PC-9 (cell line): ENCODE measurements at regions not wholly inside any gene's neighbourhood (a gene's known extent, or its start where the extent isn't known, plus 50 kb on each side); places are given as distances from the start of the nearest gene placed in this dataset.

ENCODE experiments used
- BruUV-seq: library from RNA; stranded (reverse); fragments of 400-500 nt; replicated peaks from 2 replicates; lab custom pipeline; 2021; lab: Mats Ljungman, UMichigan
- CTCF ChIA-PET: fragments of 300-600 bp; sonication (Branson Sonifier 250); formaldehyde crosslinking; loops from one replicate; lab custom pipeline; 2022; ENCODE audit warnings: antibody characterized with exemption; lab: Charles Lee
- POLR2A ChIA-PET: fragments of 300-600 bp; sonication (Branson Sonifier 250); formaldehyde crosslinking; loops from one replicate; lab custom pipeline; 2022; ENCODE audit warnings: antibody characterized with exemption; ENCODE audit not compliant: unreplicated experiment; lab: Charles Lee
- DNase-seq, 2 experiments: peaks; one replicate each; pipeline versions ENCODE4 v3.0.0 to v3.0.0-alpha.2; 2015 to 2022; ENCODE audit warnings: mixed read lengths in 1 of 2
- H2AFZ ChIP-seq: fragments of 200-600 bp; sonication (generic); 2 replicates; pipeline ENCODE4 v1.8.1; 2017; ENCODE audit warnings: antibody characterized with exemption
- H3F3A ChIP-seq: fragments of 200-600 bp; sonication (generic); 2 replicates; pipeline ENCODE4 v1.8.1; 2017; ENCODE audit warnings: antibody characterized with exemption, mild to moderate bottlenecking, low read depth; ENCODE audit not compliant: insufficient read depth
- H3K27ac ChIP-seq: fragments of 200-600 bp; sonication (generic); 2 replicates; pipeline ENCODE4 v1.6.1; 2016; ENCODE audit warnings: mixed run types
- H3K27me3 ChIP-seq: fragments of 200-600 bp; sonication (generic); 2 replicates; pipeline ENCODE4 v1.6.1; 2016; ENCODE audit warnings: low read depth, mixed run types; ENCODE audit not compliant: insufficient read depth
- H3K36me3 ChIP-seq: fragments of 200-600 bp; sonication (generic); 2 replicates; pipeline ENCODE4 v1.6.1; 2016; ENCODE audit warnings: low read depth, mixed run types
- H3K4me1 ChIP-seq: fragments of 200-600 bp; sonication (generic); replicated peaks from 2 replicates; pipeline ENCODE4 v1.6.1; 2016; ENCODE audit warnings: mixed run types; ENCODE audit not compliant: insufficient read depth
- H3K4me2 ChIP-seq: fragments of 200-600 bp; sonication (generic); 2 replicates; pipeline ENCODE4 v1.6.1; 2017; ENCODE audit warnings: mixed run types
- H3K4me3 ChIP-seq: fragments of 200-600 bp; sonication (generic); 2 replicates; pipeline ENCODE4 v1.6.1; 2016; ENCODE audit warnings: mixed run types
- H3K79me2 ChIP-seq: fragments of 200-600 bp; sonication (generic); 2 replicates; pipeline ENCODE4 v1.6.1; 2017; ENCODE audit warnings: low read depth, mixed run types
- H3K9me2 ChIP-seq: fragments of 200-600 bp; sonication (generic); 2 replicates; pipeline ENCODE4 v1.8.1; 2017; ENCODE audit warnings: mild to moderate bottlenecking; ENCODE audit not compliant: insufficient read depth
- H3K9me3 ChIP-seq: fragments of 200-600 bp; sonication (generic); 2 replicates; pipeline ENCODE4 v1.8.1; 2016; ENCODE audit warnings: low read depth; ENCODE audit not compliant: insufficient read depth
- H4K20me1 ChIP-seq: fragments of 200-600 bp; sonication (generic); 2 replicates; pipeline ENCODE4 v1.8.1; 2017; ENCODE audit not compliant: insufficient read depth
- EZH2 ChIP-seq: fragments of 200-600 bp; sonication (generic); IDR thresholded peaks from 2 replicates; pipeline ENCODE4 v1.8.0; 2017; ENCODE audit warnings: antibody characterized with exemption, low read depth
- intact Hi-C: fragments of 100-400 bp; cut with micrococcal nuclease; formaldehyde crosslinking; loops from one replicate; pipeline ENCODE4 v1.10.0; 2022; ENCODE audit not compliant: unreplicated experiment
- TF ChIP-seq, protein P1 (sequence below): fragments of 200-600 bp; sonication (generic); conservative IDR thresholded peaks from 2 replicates; pipeline ENCODE4 v1.6.1; 2017; ENCODE audit warnings: mixed run types, antibody characterized with exemption, mild to moderate bottlenecking, moderate library complexity

DNA sequence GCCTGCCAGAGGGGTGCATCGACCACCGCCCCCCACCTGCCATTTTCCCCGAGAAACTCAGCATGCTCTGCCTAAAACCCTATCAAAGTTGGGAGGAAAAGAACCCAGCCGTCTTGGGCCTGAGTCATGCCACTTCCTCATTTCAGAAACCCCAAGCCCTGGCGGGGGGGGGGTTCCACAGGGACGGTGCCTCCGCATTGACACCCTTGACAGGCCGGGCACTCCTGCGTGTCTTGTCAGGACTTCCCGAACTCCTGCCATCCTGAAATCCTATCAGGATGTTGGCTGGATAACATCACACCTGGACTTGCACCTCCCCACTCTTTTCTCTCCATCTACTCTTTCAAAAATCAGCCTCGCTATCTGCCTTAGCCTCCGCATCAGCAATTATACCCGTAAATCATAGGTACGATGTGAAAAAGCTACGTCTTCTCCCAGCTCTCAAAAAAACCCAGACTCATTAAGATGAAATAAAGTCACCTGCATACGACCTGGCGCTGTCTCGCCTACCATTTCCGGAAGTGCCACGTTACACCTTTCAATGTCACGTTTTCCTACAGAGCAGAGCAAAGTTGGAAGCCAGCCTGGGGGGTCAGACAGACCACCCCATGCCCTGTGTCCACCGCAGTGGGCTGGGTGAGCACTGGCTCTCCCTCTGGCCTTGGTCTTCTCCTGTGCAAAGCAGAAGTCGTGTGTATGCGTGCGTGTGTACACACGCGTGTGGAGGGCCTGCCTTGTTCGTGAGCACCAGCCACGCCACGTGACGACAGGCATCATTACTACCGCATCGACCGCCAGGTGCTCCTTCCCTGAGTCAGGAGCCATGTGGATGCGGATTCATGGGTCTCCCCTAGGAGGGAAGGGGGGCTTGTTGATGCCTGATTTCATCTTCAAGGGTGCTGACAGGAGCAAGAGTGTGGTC is 96.7 kb downstream of the RFLNA start:
- Histone ChIP-seq H3K79me2 (peaks cover 47% of the 10 kb centered on the region), H3K36me3 (peaks cover 10% of the 10 kb centered on the region; the same call in 1 of the 2 replicates), H3F3A (peaks cover 68% of the 10 kb centered on the region), H3K9me3 (no peaks in the 10 kb centered on the region), H3K4me3 (peak overlapping the region; percentile 34; the same call in 1 of the 2 replicates), H2AFZ (no peak overlapping the region), H4K20me1 (0 out of 2 replicates have a peak, but pooled peaks cover 4% of the 10 kb centered on the region), H3K4me2 (peak overlapping the region; percentile 100), H3K4me1 (peaks cover 64% of the 10 kb centered on the region), H3K27me3 (no peaks in the 10 kb centered on the region), H3K27ac (peak overlapping the region; percentile 96), H3K9me2 (no peaks in the 10 kb centered on the region)
- no TSS peak for BruUV-seq
- intact Hi-C loops: loop anchor here (1.0 to 5.0 kb wide), 5 partner anchors 34 to 355 kb away; partner anchors contain the start of gene NCOR2
- CTCF ChIA-PET: no interaction called here
- DNase-seq: peak; percentile 66 to 75
- POLR2A ChIA-PET: no interaction called here
- TF ChIP-seq, protein P1, sequence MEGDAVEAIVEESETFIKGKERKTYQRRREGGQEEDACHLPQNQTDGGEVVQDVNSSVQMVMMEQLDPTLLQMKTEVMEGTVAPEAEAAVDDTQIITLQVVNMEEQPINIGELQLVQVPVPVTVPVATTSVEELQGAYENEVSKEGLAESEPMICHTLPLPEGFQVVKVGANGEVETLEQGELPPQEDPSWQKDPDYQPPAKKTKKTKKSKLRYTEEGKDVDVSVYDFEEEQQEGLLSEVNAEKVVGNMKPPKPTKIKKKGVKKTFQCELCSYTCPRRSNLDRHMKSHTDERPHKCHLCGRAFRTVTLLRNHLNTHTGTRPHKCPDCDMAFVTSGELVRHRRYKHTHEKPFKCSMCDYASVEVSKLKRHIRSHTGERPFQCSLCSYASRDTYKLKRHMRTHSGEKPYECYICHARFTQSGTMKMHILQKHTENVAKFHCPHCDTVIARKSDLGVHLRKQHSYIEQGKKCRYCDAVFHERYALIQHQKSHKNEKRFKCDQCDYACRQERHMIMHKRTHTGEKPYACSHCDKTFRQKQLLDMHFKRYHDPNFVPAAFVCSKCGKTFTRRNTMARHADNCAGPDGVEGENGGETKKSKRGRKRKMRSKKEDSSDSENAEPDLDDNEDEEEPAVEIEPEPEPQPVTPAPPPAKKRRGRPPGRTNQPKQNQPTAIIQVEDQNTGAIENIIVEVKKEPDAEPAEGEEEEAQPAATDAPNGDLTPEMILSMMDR: no peak
- no peak for TF ChIP-seq EZH2

DNA sequence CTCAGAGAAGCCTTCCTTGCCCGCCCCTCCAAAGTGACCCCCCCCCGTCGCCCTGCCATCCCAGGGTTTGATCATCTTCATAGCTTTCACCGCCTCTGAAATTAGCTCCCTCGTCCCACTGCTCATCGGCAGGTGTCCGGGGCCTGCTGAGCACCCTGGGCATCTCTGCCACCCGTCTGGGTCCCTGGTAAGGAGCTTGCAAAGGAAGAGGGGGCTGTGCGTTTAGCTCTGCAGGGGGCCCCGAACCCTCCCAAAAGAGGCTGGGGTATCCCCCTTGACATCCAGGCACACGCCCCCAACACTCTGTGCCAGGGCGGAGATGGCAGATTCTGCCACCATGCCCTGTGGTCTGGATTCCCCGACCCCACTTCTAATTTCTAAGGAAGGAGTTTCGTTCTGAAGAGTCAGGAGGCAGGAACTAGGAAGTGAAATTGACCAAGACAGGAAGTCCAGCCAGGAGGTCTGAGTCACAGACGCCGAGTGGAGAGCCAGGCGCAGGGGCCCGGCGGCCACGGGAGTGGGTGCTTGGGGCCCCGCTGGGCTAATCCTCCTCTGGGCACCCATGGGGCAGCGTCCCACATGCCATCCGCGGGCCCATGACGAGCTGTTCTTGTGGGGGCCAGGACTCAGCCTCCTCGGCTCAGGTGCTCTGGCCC is 95.7 kb downstream of the RFLNA start:
- H3K27me3 ChIP-seq: no peaks in the 10 kb centered on the region
- peaks cover 62% of the 10 kb centered on the region for H3K4me1 ChIP-seq
- H3K9me3 ChIP-seq: no peaks in the 10 kb centered on the region
- peaks cover 76% of the 10 kb centered on the region for H3F3A ChIP-seq
- no peak for TF ChIP-seq EZH2
- TF ChIP-seq, protein P1: no peak
- ChIA-PET POLR2A (interaction anchor here (0.7 kb wide), 2 partner anchors 21 to 524 kb away, joined by 17 to 26 read pairs; partner anchors contain the start of gene UBC), CTCF (no interaction called here)
- H3K36me3 ChIP-seq: peaks cover 10% of the 10 kb centered on the region; the same call in 1 of the 2 replicates
- H3K4me2 ChIP-seq: peak overlapping the region; percentile 100
- H3K27ac ChIP-seq: peak overlapping the region; percentile 96
- H3K79me2 ChIP-seq: peaks cover 52% of the 10 kb centered on the region
- H3K4me3 ChIP-seq: peak overlapping the region; percentile 34; the same call in 1 of the 2 replicates
- H4K20me1 ChIP-seq: no peaks in the 10 kb centered on the region
- BruUV-seq: no TSS peak
- no peak overlapping the region for H2AFZ ChIP-seq
- intact Hi-C loops: loop anchor here (1.0 to 5.0 kb wide), 2 partner anchors 33 to 177 kb away; partner anchors contain the start of gene NCOR2
- H3K9me2 ChIP-seq: no peaks in the 10 kb centered on the region
- DNase-seq: peak; percentile 72 to 84
